K562 (cell line): ENCODE measurements at regions not wholly inside any gene's neighbourhood (a gene's known extent, or its start where the extent isn't known, plus 50 kb on each side); places are given as distances from the start of the nearest gene placed in this dataset.

Source experiments
- ATAC-seq: fragments of 200-7000 bp; cut with Tn5 transposase; 3 replicates; pipeline ENCODE4 v1.9.1; 2020; ENCODE audit warnings: moderate library complexity
- BruUV-seq: library from RNA; stranded (reverse); fragments of 400-500 nt; replicated peaks from 2 replicates; lab custom pipeline; 2021; lab: Mats Ljungman, UMichigan
- CTCF ChIA-PET: fragments of 300-600 bp; formaldehyde crosslinking; extraction: SDS; loops from one replicate; lab custom pipeline; 2021; ENCODE audit warnings: low intra/inter-chr PET ratio; lab: Yijun Ruan, JAX
- POLR2A ChIA-PET: fragments of 300-600, 350-650 bp; sonication (Branson Sonifier 250); formaldehyde crosslinking; extraction: SDS; loops from one replicate; lab custom pipeline; 2021; ENCODE audit warnings: antibody characterized with exemption, inconsistent platforms; lab: Yijun Ruan, JAX
- DNase-seq, 4 experiments: peaks; one replicate each; pipeline versions ENCODE4 v3.0.0 to v3.0.0-alpha.2; 2011 to 2018; ENCODE audit warnings: low spot score in 3 of 4, mixed read lengths in 3 of 4; ENCODE audit errors: extremely low read depth in 1 of 4
- FAIRE-seq: peaks from 2 replicates; lab custom pipeline; 2011; peaks lifted over from hg19 to GRCh38; lab: Jason Lieb, UNC
- H2AFZ ChIP-seq: 2 replicates; pipeline ENCODE4 v1.6.0; 2011; ENCODE audit warnings: low read depth, low read length, control low read depth, inconsistent platforms
- H3K27ac ChIP-seq: fragments of 200-600 bp; 3 replicates; pipeline ENCODE4 v1.8.0; 2011; ENCODE audit warnings: low read depth, mild to moderate bottlenecking, control low read depth, inconsistent platforms, low read length, moderate library complexity, mixed read lengths; ENCODE audit errors: extremely low read depth
- H3K27me3 ChIP-seq, 2 experiments: fragments of 300-600 bp in 1 of 2; 2 replicates in 1 of 2; 3 replicates in 1 of 2; pipeline versions ENCODE4 v1.6.0 to v1.8.0; 2011; ENCODE audit warnings: inconsistent platforms in 2 of 2, low read length in 2 of 2, mild to moderate bottlenecking in 1 of 2, mixed read lengths in 1 of 2, moderate library complexity in 1 of 2; ENCODE audit not compliant: control insufficient read depth in 2 of 2, insufficient read depth in 2 of 2
- H3K36me3 ChIP-seq: fragments of 300-600 bp; 3 replicates; pipeline ENCODE4 v1.8.0; 2011; ENCODE audit warnings: mild to moderate bottlenecking, low read length, inconsistent platforms; ENCODE audit not compliant: control insufficient read depth, insufficient read depth
- H3K4me1 ChIP-seq, 2 experiments: fragments of 200-600 bp in 1 of 2; replicated peaks in 1 of 2; 2 replicates in 1 of 2; 3 replicates in 1 of 2; pipeline versions ENCODE4 v1.5.1 to v1.8.0; 2011; ENCODE audit warnings: inconsistent platforms in 2 of 2, low read length in 2 of 2, mild to moderate bottlenecking in 1 of 2, mixed read lengths in 1 of 2, moderate library complexity in 1 of 2; ENCODE audit not compliant: control insufficient read depth in 2 of 2, insufficient read depth in 2 of 2
- H3K4me2 ChIP-seq: 2 replicates; pipeline ENCODE4 v1.6.1; 2011; ENCODE audit warnings: low read length, control low read depth, inconsistent platforms, mixed read lengths; ENCODE audit not compliant: insufficient read depth
- H3K4me3 ChIP-seq: fragments of 200-600 bp; sonication (generic), shearing (Covaris generic); 2 replicates; pipeline ENCODE4 v1.5.1; 2016; ENCODE audit warnings: control low read depth, inconsistent platforms
- H3K79me2 ChIP-seq: fragments of 200-600 bp; 3 replicates; pipeline ENCODE4 v1.8.0; 2011; ENCODE audit warnings: low read length, inconsistent platforms; ENCODE audit not compliant: control insufficient read depth, insufficient read depth
- H3K9ac ChIP-seq, 2 experiments: 2 replicates each; pipeline versions ENCODE4 v1.6.0 to v1.6.1; 2011; ENCODE audit warnings: low read depth in 2 of 2, low read length in 2 of 2, control low read depth in 1 of 2, inconsistent platforms in 1 of 2, mild to moderate bottlenecking in 1 of 2, mixed read lengths in 1 of 2; ENCODE audit not compliant: insufficient read depth in 1 of 2
- H3K9me1 ChIP-seq: one replicate; pipeline ENCODE4 v1.6.0; 2011; ENCODE audit warnings: inconsistent platforms, mild to moderate bottlenecking, low read length, moderate library complexity; ENCODE audit not compliant: control insufficient read depth, insufficient read depth
- H3K9me3 ChIP-seq: replicated peaks from 2 replicates; pipeline ENCODE4 v1.5.1; 2011; ENCODE audit warnings: low read depth, low read length, inconsistent platforms; ENCODE audit not compliant: control insufficient read depth, insufficient read depth
- H4K20me1 ChIP-seq: replicated peaks from 2 replicates; pipeline ENCODE4 v1.6.1; 2011; ENCODE audit warnings: low read length, inconsistent platforms, mixed read lengths; ENCODE audit not compliant: control insufficient read depth, insufficient read depth
- ARHGAP35 ChIP-seq: fragments of 450-650 bp; IDR thresholded peaks from 2 replicates; pipeline ENCODE4 v1.6.1; 2018; ENCODE audit not compliant: partially characterized antibody
- BCOR ChIP-seq: fragments of 450-650 bp; IDR thresholded peaks from 2 replicates; pipeline ENCODE4 v1.6.1; 2016
- CREBBP ChIP-seq: IDR thresholded peaks from one replicate; pipeline ENCODE4 v1.6.1; 2012; ENCODE audit warnings: low read depth, mild to moderate bottlenecking, control low read depth, inconsistent platforms, low read length
- CTBP1 ChIP-seq: fragments of 450-650 bp; IDR thresholded peaks from 2 replicates; pipeline ENCODE4 v1.6.1; 2016; ENCODE audit warnings: borderline replicate concordance
- ELF4 ChIP-seq: fragments of 450-650 bp; formaldehyde crosslinking; IDR thresholded peaks from 2 replicates; pipeline ENCODE4 v1.4.0; 2022; ENCODE audit warnings: missing genetic modification characterization
- FOSL1 ChIP-seq: fragments of 200-800 bp; sonication (Bioruptor generic); conservative IDR thresholded peaks from 2 replicates; pipeline ENCODE4 v1.6.1; 2016; ENCODE audit warnings: missing genetic modification characterization, missing compliant biosample characterization
- MTF1 ChIP-seq: fragments of 250-450 bp; sonication (Bioruptor Pico); IDR thresholded peaks from 2 replicates; pipeline ENCODE4 v1.9.0; 2021; ENCODE audit warnings: moderate library complexity, mild to moderate bottlenecking, inconsistent platforms, borderline replicate concordance
- PHB2 ChIP-seq: fragments of 450-650 bp; IDR thresholded peaks from 2 replicates; pipeline ENCODE4 v1.6.1; 2017; ENCODE audit warnings: low read depth
- POLR2A ChIP-seq: fragments of 450-650 bp; conservative IDR thresholded peaks from 2 replicates; pipeline ENCODE4 v1.6.1; 2016
- RFX1 ChIP-seq: fragments of 450-650 bp; IDR thresholded peaks from 2 replicates; pipeline ENCODE4 v1.6.1; 2016; ENCODE audit warnings: mild to moderate bottlenecking, moderate library complexity
- RHOXF2B ChIP-seq: fragments of 250-450 bp; sonication (Bioruptor Pico); conservative IDR thresholded peaks from 2 replicates; pipeline ENCODE4 v1.5.1; 2021
- SMARCB1 ChIP-seq: IDR thresholded peaks from 2 replicates; pipeline ENCODE4 v1.6.1; 2011; ENCODE audit warnings: improper control_type of control experiment, low read depth; ENCODE audit not compliant: insufficient read length
- TAF7 ChIP-seq: fragments of 450-650 bp; IDR thresholded peaks from 2 replicates; pipeline ENCODE4 v1.6.1; 2016; ENCODE audit warnings: missing genetic modification characterization, missing compliant biosample characterization
- ZFP1 ChIP-seq: fragments of 450-650 bp; formaldehyde crosslinking; IDR thresholded peaks from 2 replicates; pipeline ENCODE4 v1.4.0; 2020; ENCODE audit warnings: mild to moderate bottlenecking, mixed read lengths
- WGBS: fragments of 100-300 bp; shearing (Covaris generic); methylation state at CpG from one replicate; pipeline ENCODE4 v1.1.6; 2016; ENCODE audit warnings: low coverage, mixed read lengths; ENCODE audit not compliant: insufficient coverage; ENCODE audit errors: missing lambda C conversion rate; 5-methylcytosine and 5-hydroxymethylcytosine counted together
- in situ Hi-C: fragments of 300-500 bp; cut with MboI; formaldehyde crosslinking; loops from 4 replicates; pipeline ENCODE4 v1.15.0; 2018; ENCODE audit warnings: inconsistent platforms, mixed read lengths
- intact Hi-C: fragments of 100-400 bp; cut with micrococcal nuclease; formaldehyde crosslinking; loops from 2 replicates; pipeline ENCODE4 v1.14.2; 2022
- TF ChIP-seq, protein P1 (sequence below): fragments of 450-650 bp; formaldehyde crosslinking; IDR thresholded peaks from 2 replicates; pipeline ENCODE4 v1.4.0; 2020; ENCODE audit warnings: mild to moderate bottlenecking, moderate library complexity
- TF ChIP-seq, protein P2 (sequence below): sonication (generic); formaldehyde crosslinking; IDR thresholded peaks from 2 replicates; pipeline ENCODE4 v1.8.1; 2023; ENCODE audit warnings: mild to moderate bottlenecking, missing genetic modification reagents

DNA sequence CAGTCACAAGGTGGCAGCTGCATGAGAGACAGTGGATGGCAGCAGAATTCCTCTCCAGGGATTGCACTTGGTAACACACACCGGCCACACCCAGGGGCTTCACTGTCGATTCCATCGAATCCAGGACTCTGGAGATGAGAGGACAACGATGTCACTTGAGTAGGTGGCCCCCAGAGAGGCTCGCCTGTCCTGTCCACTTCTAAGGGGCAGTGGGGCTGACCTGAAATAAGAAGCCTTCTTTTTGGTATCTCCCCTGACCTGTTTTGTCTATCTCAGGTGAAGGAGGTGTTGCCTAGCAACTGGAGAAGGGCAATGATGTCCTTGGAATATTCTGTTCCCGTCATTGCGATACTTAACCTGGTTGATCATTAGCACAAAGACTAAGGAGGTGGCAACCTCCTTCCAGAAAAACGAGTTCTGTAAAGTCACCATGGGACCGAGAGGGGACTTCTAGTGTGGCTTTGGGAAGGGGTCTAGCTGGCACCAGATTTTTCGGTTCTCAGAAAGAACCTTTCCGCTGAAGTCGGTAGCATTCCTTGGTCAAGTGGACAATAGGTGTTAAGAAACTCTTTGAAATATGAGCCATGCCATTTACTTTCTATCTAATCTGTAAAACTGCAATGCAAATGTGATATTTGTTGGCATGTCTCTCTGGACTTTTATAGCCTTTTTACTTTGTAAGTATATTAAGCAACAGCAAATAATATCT lies 85.2 kb upstream of the TMPRSS2 start:
- WGBS = 1% methylated on average over 12 of the region's 12 CpGs
- H3K36me3 ChIP-seq = no peaks in the 10 kb centered on the region
- ChIA-PET POLR2A (no interaction called here), CTCF (no interaction called here)
- in situ Hi-C loops (no loop called here), intact Hi-C loops (no loop called here)
- no TSS peak for BruUV-seq
- H3K4me3 ChIP-seq = no peak overlapping the region
- no peak for TF ChIP-seq RHOXF2B (CRISPR knock-in tag)
- TF ChIP-seq ARHGAP35 = no peak
- peak; percentile 52 for TF ChIP-seq RFX1
- H3K4me1 ChIP-seq = no peaks in the 10 kb centered on the region
- H2AFZ ChIP-seq = no peak overlapping the region
- ATAC-seq = no peak
- DNase-seq = no peak
- H3K9me1 ChIP-seq = no peaks in the 10 kb centered on the region
- H4K20me1 ChIP-seq = no peaks in the 10 kb centered on the region
- no peak overlapping the region for H3K27ac ChIP-seq
- FAIRE-seq = no peak
- no peak overlapping the region for H3K4me2 ChIP-seq
- no peak overlapping the region for H3K9ac ChIP-seq
- no peaks in the 10 kb centered on the region for H3K79me2 ChIP-seq
- H3K27me3 ChIP-seq = peaks cover 2 to 15% of the 10 kb centered on the region in 2 experiments; a peak in 3 of 5 replicates
- no peaks in the 10 kb centered on the region; the same call in 1 of the 2 replicates for H3K9me3 ChIP-seq

DNA sequence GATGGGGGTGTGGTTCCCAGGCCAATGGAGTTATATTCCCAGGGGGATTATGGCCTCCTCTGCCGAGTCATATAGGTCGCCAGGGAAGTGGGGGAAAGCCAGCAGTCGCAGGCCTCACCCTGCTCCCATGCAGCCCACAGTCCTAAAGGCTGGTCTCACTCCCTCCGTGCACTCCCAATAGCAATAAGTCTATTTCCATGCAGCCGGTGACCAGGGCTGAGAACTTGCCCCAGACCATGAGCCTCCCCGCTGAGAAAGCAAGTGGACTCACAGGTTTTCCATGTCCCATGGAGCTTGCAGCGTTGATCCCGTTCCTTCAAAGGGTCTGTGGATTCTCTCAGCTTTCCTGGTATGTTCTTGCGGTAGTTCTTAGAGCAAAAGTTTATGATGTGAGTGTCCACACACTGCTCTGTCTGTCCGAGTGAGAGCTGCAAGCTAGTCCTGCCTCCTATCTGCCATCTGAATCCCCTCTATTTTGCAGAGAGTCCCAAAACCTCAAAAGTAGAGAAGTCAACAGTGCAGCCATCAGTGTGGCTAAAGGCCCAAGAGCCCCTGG lies 81.7 kb upstream of the TMPRSS2 start:
- Histone ChIP-seq H3K9me3 (no peaks in the 10 kb centered on the region), H3K9me1 (no peaks in the 10 kb centered on the region), H3K9ac (no peak overlapping the region), H3K27ac (no peak overlapping the region), H3K27me3 (peaks cover 0 to 6% of the 10 kb centered on the region in 2 experiments; a peak in 2 of 5 replicates), H3K4me2 (no peak overlapping the region), H3K4me1 (no peaks in the 10 kb centered on the region), H2AFZ (no peak overlapping the region), H3K4me3 (no peak overlapping the region), H4K20me1 (no peaks in the 10 kb centered on the region), H3K36me3 (no peaks in the 10 kb centered on the region), H3K79me2 (no peaks in the 10 kb centered on the region)
- ChIA-PET CTCF (no interaction called here), POLR2A (interaction anchor here (1.3 kb wide), 1 partner anchor 9 kb away, joined by 3 read pairs; no protein-coding TSS in a partner anchor)
- FAIRE-seq = no peak
- WGBS = under 1% methylated on average over 10 of the region's 10 CpGs
- no peak for TF ChIP-seq POLR2A
- TF ChIP-seq ELF4 = no peak
- TF ChIP-seq TAF7 (tag) = no peak
- TF ChIP-seq, protein P1, sequence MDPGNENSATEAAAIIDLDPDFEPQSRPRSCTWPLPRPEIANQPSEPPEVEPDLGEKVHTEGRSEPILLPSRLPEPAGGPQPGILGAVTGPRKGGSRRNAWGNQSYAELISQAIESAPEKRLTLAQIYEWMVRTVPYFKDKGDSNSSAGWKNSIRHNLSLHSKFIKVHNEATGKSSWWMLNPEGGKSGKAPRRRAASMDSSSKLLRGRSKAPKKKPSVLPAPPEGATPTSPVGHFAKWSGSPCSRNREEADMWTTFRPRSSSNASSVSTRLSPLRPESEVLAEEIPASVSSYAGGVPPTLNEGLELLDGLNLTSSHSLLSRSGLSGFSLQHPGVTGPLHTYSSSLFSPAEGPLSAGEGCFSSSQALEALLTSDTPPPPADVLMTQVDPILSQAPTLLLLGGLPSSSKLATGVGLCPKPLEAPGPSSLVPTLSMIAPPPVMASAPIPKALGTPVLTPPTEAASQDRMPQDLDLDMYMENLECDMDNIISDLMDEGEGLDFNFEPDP (CRISPR knock-in tag) = no peak
- no peak for TF ChIP-seq MTF1 (CRISPR knock-in tag)
- no peak for TF ChIP-seq CTBP1
- TF ChIP-seq, protein P2, sequence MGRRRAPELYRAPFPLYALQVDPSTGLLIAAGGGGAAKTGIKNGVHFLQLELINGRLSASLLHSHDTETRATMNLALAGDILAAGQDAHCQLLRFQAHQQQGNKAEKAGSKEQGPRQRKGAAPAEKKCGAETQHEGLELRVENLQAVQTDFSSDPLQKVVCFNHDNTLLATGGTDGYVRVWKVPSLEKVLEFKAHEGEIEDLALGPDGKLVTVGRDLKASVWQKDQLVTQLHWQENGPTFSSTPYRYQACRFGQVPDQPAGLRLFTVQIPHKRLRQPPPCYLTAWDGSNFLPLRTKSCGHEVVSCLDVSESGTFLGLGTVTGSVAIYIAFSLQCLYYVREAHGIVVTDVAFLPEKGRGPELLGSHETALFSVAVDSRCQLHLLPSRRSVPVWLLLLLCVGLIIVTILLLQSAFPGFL = no peak
- no peak for TF ChIP-seq CREBBP
- no peak for TF ChIP-seq PHB2
- TF ChIP-seq ZFP1 = no peak
- TF ChIP-seq BCOR = no peak
- no peak for TF ChIP-seq SMARCB1
- no peak for TF ChIP-seq FOSL1 (tag)
- in situ Hi-C loops (no loop called here), intact Hi-C loops (no loop called here)
- no TSS peak for BruUV-seq
- no peak for ATAC-seq
- DNase-seq = no peak
